A673 (cell line): ENCODE measurements at regions not wholly inside any gene's neighbourhood (a gene's known extent, or its start where the extent isn't known, plus 50 kb on each side); places are given as distances from the start of the nearest gene placed in this dataset.

Experiments
- EZH2 ChIP-seq: fragments of 200-600 bp; sonication (generic); IDR thresholded peaks from 2 replicates; pipeline ENCODE4 v1.6.1; 2017; ENCODE audit warnings: borderline replicate concordance, low read depth, mild to moderate bottlenecking, mixed read lengths, antibody characterized with exemption, low read length; ENCODE audit not compliant: poor library complexity, severe bottlenecking
- TF ChIP-seq, protein P1 (sequence below): fragments of 300-800, 200-600 bp; sonication (generic); conservative IDR thresholded peaks from 2 replicates; pipeline ENCODE4 v1.5.1; 2017; ENCODE audit warnings: low read depth, mild to moderate bottlenecking, antibody characterized with exemption, low read length, moderate library complexity, mixed read lengths

DNA sequence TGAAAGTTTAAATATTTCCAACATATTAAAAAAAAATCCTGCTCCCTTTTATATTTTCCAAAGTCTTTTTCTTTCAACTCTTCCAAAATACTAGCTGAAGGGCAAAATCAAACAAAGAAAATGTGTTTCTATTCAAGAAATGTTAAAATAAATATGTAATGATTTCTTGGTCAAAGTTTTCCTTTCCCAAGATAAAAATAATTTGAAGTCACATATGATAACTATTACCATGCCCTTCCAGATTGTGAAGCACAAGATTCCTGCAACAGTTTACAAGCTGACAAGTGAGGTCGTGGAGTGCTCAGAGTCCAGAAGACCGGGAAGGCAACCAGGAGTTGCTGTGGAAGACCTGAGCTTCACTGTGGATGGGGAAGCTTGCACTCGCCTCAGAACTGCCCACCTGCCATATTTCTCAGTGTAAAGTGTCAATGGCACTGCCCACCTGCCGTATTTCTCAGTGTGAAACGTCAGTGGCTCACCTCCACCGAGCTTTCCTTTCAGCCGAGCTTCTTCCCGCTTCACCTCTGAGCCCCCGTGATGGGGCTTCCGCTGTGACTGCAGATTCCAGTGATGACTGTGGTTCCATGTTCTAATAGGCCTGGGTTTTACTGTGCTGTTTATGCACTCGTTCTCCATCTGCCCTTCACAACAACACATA lies 160.5 kb downstream of the THBS2 start:
- no peak for TF ChIP-seq EZH2
- TF ChIP-seq, protein P1, sequence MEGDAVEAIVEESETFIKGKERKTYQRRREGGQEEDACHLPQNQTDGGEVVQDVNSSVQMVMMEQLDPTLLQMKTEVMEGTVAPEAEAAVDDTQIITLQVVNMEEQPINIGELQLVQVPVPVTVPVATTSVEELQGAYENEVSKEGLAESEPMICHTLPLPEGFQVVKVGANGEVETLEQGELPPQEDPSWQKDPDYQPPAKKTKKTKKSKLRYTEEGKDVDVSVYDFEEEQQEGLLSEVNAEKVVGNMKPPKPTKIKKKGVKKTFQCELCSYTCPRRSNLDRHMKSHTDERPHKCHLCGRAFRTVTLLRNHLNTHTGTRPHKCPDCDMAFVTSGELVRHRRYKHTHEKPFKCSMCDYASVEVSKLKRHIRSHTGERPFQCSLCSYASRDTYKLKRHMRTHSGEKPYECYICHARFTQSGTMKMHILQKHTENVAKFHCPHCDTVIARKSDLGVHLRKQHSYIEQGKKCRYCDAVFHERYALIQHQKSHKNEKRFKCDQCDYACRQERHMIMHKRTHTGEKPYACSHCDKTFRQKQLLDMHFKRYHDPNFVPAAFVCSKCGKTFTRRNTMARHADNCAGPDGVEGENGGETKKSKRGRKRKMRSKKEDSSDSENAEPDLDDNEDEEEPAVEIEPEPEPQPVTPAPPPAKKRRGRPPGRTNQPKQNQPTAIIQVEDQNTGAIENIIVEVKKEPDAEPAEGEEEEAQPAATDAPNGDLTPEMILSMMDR, result no peak
